ENCODE measurements at regions not wholly inside any gene's neighbourhood (a gene's known extent, or its start where the extent isn't known, plus 50 kb on each side); places are given as distances from the start of the nearest gene placed in this dataset.
A peak's percentile ranks its signal among the peaks of the same experiment; 100 is the strongest.

GRCh38 chr4:107196312-107196711 lies 160.2 kb upstream of the DKK2 start:
- intact Hi-C loops (cut with DNase I) = no loop called here
- no peak for DNase-seq

GRCh38 chr4:107194005-107194404 lies 157.9 kb upstream of the DKK2 start:
- DNase-seq = no peak
- intact Hi-C loops (cut with DNase I) = no loop called here

GRCh38 chr4:107192601-107193000 lies 156.5 kb upstream of the DKK2 start:
- DNase-seq = no peak
- intact Hi-C loops (cut with DNase I) = no loop called here

- intact Hi-C loops (cut with DNase I) = no loop called here
- DNase-seq = no peak
These were observed 151.0 kb upstream of the DKK2 start for GRCh38 chr4:107187091-107187490.

- peak in 1 of 10 donors; percentile 3 for DNase-seq
- intact Hi-C loops (cut with DNase I) = loop anchor here (5.0 kb wide), 2 partner anchors 146 to 816 kb away; partner anchors contain the start of genes DKK2 and GIMD1
These were observed 147.2 kb upstream of the DKK2 start for GRCh38 chr4:107183155-107183774.

GRCh38 chr4:107182347-107182746 lies 146.2 kb upstream of the DKK2 start:
- no peak for DNase-seq
- intact Hi-C loops (cut with DNase I) = loop anchor here (5.0 kb wide), 2 partner anchors 145 to 815 kb away; partner anchors contain the start of genes DKK2 and GIMD1

GRCh38 chr4:107166873-107167450 lies 130.8 kb upstream of the DKK2 start:
- intact Hi-C loops (cut with DNase I) = no loop called here
- no peak for DNase-seq

GRCh38 chr4:107166181-107166580 lies 130.1 kb upstream of the DKK2 start:
- intact Hi-C loops (cut with DNase I) = no loop called here
- no peak for DNase-seq

- intact Hi-C loops (cut with DNase I) = no loop called here
- no peak for DNase-seq
These were observed 128.9 kb upstream of the DKK2 start for GRCh38 chr4:107164962-107165475.

- intact Hi-C loops (cut with DNase I) = no loop called here
- no peak for DNase-seq
These were observed 120.3 kb upstream of the DKK2 start for GRCh38 chr4:107156443-107156842.

- no peak for DNase-seq
- intact Hi-C loops (cut with DNase I) = no loop called here
These were observed 119.3 kb upstream of the DKK2 start for GRCh38 chr4:107155366-107155765.

GRCh38 chr4:107153956-107154355 lies 117.8 kb upstream of the DKK2 start:
- no peak for DNase-seq
- intact Hi-C loops (cut with DNase I) = no loop called here

- intact Hi-C loops (cut with DNase I) = no loop called here
- DNase-seq = peak in 1 of 10 donors; percentile 24
These were observed 117.1 kb upstream of the DKK2 start for GRCh38 chr4:107153228-107153627.

GRCh38 chr4:107151173-107151572 lies 115.1 kb upstream of the DKK2 start:
- intact Hi-C loops (cut with DNase I) = no loop called here
- DNase-seq = no peak

GRCh38 chr4:107148904-107149303 lies 112.8 kb upstream of the DKK2 start:
- intact Hi-C loops (cut with DNase I) = no loop called here
- DNase-seq = no peak

- intact Hi-C loops (cut with DNase I) = no loop called here
- DNase-seq = no peak
These were observed 111.8 kb upstream of the DKK2 start for GRCh38 chr4:107147873-107148272.

GRCh38 chr4:107138433-107138832 lies 102.3 kb upstream of the DKK2 start:
- DNase-seq = no peak
- intact Hi-C loops (cut with DNase I) = no loop called here

GRCh38 chr4:107133965-107134653 lies 98.0 kb upstream of the DKK2 start:
- intact Hi-C loops (cut with DNase I) = no loop called here
- DNase-seq = no peak

GRCh38 chr4:107131295-107131694 lies 95.2 kb upstream of the DKK2 start:
- intact Hi-C loops (cut with DNase I) = no loop called here
- DNase-seq = no peak

GRCh38 chr4:107130157-107130556 lies 94.0 kb upstream of the DKK2 start:
- DNase-seq = no peak
- intact Hi-C loops (cut with DNase I) = no loop called here

GRCh38 chr4:107129611-107130010 lies 93.5 kb upstream of the DKK2 start:
- DNase-seq = no peak
- intact Hi-C loops (cut with DNase I) = no loop called here

GRCh38 chr4:107129076-107129475 lies 93.0 kb upstream of the DKK2 start:
- DNase-seq = no peak
- intact Hi-C loops (cut with DNase I) = no loop called here

Data from posterior cingulate gyrus (tissue), 11 donors.